ENCODE measurements at regions not wholly inside any gene's neighbourhood (a gene's known extent, or its start where the extent isn't known, plus 50 kb on each side); places are given as distances from the start of the nearest gene placed in this dataset.

DNA sequence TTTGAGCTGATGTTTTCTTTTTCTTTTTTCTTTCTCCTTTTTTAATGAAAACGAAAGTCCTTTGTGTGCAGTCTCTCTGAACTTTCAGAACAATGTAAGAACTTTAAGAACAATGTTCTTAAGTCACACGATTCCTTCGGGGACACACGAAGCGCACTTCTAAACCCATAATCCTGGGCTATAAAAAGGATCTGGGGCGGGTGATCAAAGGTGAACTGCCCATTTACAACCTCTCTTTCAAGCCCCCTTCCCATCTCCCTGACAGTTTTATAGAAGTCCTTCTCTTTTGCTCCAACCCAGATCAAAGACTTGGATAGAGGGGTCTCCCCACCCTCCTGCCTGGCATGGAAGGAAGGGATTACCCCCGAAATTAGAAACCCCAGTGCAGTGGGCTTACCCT is 126.8 kb downstream of the BDH1 start:
- DNase-seq, result no peak
- Histone ChIP-seq H3K4me1 (peaks cover 0 to 3% of the 10 kb centered on the region in 2 donors), H3K27ac (no peak overlapping the region), H3K27me3 (no peaks in the 10 kb centered on the region), H3K36me3 (no peaks in the 10 kb centered on the region), H3K4me3 (no peak overlapping the region), H3K9me3 (no peaks in the 10 kb centered on the region)
- ATAC-seq, result no peak
- intact Hi-C loops (cut with DNase I; ENCODE audit: low total_unique reads) (no loop called here), in situ Hi-C loops (cut with MboI; ENCODE audit: low sequenced_read_pairs in 4 of 4) (no loop called here)
- no peak for TF ChIP-seq POLR2A (IDR thresholded peaks at IDR 0.05)
- TF ChIP-seq, protein P1, sequence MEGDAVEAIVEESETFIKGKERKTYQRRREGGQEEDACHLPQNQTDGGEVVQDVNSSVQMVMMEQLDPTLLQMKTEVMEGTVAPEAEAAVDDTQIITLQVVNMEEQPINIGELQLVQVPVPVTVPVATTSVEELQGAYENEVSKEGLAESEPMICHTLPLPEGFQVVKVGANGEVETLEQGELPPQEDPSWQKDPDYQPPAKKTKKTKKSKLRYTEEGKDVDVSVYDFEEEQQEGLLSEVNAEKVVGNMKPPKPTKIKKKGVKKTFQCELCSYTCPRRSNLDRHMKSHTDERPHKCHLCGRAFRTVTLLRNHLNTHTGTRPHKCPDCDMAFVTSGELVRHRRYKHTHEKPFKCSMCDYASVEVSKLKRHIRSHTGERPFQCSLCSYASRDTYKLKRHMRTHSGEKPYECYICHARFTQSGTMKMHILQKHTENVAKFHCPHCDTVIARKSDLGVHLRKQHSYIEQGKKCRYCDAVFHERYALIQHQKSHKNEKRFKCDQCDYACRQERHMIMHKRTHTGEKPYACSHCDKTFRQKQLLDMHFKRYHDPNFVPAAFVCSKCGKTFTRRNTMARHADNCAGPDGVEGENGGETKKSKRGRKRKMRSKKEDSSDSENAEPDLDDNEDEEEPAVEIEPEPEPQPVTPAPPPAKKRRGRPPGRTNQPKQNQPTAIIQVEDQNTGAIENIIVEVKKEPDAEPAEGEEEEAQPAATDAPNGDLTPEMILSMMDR (IDR thresholded peaks at IDR 0.05 in 4 of 5, conservative IDR thresholded peaks at IDR 0.05 in 1 of 5), result no peak

DNA sequence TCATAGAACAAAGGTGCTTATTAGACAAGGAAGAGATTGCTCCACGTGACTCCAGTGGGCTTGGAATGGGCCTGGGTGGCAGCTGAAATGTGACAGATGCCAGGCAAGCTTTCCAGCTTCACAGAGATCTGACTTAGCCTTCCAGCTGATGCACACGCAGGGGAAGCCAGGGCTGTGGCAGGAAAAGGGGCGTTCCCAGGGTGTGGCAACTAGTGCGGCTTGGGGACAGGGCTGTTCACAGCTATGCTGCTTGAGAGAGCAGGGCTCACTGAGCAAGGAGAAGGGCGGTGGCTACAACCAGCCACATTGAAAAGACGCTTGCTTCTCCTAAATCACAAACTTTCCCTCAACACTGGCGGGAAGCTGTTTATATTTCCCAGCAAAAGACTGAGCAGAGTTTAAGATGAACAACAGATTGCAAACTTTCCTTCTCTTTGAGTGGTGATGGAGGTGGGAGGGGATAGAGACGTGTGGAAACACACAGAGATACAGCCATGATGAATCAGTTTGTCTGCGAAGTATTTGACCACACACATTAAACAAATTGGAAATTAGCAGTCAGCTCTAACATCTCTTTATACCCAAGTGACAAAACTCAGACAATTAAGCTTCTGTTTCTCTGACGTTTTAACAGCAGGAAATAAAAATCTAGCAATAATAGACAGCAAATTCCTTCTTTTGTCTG is 127.5 kb downstream of the BDH1 start:
- no peak for TF ChIP-seq POLR2A (IDR thresholded peaks at IDR 0.05)
- TF ChIP-seq, protein P1 (IDR thresholded peaks at IDR 0.05 in 4 of 5, conservative IDR thresholded peaks at IDR 0.05 in 1 of 5), result no peak
- in situ Hi-C loops (cut with MboI; ENCODE audit: low sequenced_read_pairs in 4 of 4), result no loop called here
- DNase-seq (no peak), ATAC-seq (no peak)
- Histone ChIP-seq H3K4me3 (no peak overlapping the region), H3K27ac (no peak overlapping the region), H3K4me1 (peaks cover 0 to 3% of the 10 kb centered on the region in 2 donors), H3K36me3 (no peaks in the 10 kb centered on the region), H3K9me3 (no peaks in the 10 kb centered on the region), H3K27me3 (no peaks in the 10 kb centered on the region)
- intact Hi-C loops (cut with DNase I; ENCODE audit: low total_unique reads), result no loop called here

DNA sequence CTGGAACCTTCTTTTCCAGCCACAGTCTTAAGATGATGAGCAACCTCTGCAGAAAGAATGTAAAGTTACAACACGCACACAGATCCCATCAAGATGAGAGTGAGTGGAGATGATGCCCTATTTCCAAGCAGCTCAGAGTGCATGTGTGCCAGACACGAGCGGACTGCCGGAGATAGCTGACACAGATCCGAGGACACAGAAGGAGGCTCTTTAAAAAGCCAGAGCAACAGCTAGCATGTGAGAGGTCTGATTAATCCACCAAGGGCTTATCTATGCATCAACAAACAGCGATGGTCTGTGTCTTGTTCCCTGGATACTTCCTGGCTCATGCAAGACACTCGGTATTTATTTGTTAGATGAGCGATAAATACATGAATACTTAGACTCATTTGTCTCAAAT is 128.6 kb upstream of the DLG1 start:
- intact Hi-C loops (cut with DNase I; ENCODE audit: low total_unique reads) (no loop called here), in situ Hi-C loops (cut with MboI; ENCODE audit: low sequenced_read_pairs in 4 of 4) (no loop called here)
- Histone ChIP-seq H3K27me3 (peaks cover 0 to 3% (median 0%) of the 10 kb centered on the region in 3 donors), H3K9me3 (no peaks in the 10 kb centered on the region), H3K4me1 (peaks cover 0 to 3% of the 10 kb centered on the region in 2 donors), H3K27ac (no peak overlapping the region), H3K4me3 (no peak overlapping the region), H3K36me3 (no peaks in the 10 kb centered on the region)
- DNase-seq (no peak), ATAC-seq (no peak)
- TF ChIP-seq POLR2A (IDR thresholded peaks at IDR 0.05), result no peak
- TF ChIP-seq, protein P1 (IDR thresholded peaks at IDR 0.05 in 4 of 5, conservative IDR thresholded peaks at IDR 0.05 in 1 of 5), result no peak

DNA sequence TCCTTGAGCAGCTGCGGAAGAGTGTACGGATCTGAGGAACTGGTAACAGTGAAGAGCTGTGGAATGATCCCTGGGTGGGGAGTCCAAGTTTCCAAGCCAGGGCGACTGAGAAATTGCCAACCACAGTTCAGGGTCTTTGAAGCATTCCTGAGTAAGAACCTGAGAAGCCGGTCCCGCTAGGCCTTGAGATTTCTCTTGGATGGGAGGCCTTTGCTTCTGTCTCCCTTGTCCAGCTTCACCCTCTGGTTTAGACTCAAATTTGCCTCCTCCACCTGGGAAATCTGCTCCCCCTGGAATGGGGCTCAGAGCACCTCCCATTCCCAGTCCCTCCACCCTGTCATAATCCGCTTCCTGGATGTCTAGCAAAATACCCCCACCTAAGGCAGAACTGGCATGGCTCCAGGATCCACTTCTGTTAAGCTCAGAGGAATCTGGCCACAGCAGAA is 127.7 kb upstream of the DLG1 start:
- intact Hi-C loops (cut with DNase I; ENCODE audit: low total_unique reads) (no loop called here), in situ Hi-C loops (cut with MboI; ENCODE audit: low sequenced_read_pairs in 4 of 4) (no loop called here)
- Histone ChIP-seq H3K36me3 (no peaks in the 10 kb centered on the region), H3K9me3 (no peaks in the 10 kb centered on the region), H3K4me1 (peaks cover 0 to 3% of the 10 kb centered on the region in 2 donors), H3K27ac (no peak overlapping the region), H3K27me3 (peaks cover 0 to 3% (median 0%) of the 10 kb centered on the region in 3 donors), H3K4me3 (no peak overlapping the region)
- no peak for ATAC-seq
- no peak for TF ChIP-seq POLR2A (IDR thresholded peaks at IDR 0.05)
- TF ChIP-seq, protein P1 (IDR thresholded peaks at IDR 0.05 in 4 of 5, conservative IDR thresholded peaks at IDR 0.05 in 1 of 5), result no peak
- DNase-seq, result no peak

Data from gastrocnemius medialis (tissue), 4 donors.